Coronary artery (tissue), 2 donors: ENCODE measurements at regions not wholly inside any gene's neighbourhood (a gene's known extent, or its start where the extent isn't known, plus 50 kb on each side); places are given as distances from the start of the nearest gene placed in this dataset.
"Not testable (repeated sequence)": the region's sequence is repeated elsewhere in the genome, so short reads cannot be mapped to it uniquely, and the experiment has no call there.

ENCODE experiments used
- DNase-seq: peaks from one replicate; pipeline ENCODE4 v3.0.0-alpha.2; 2017; ENCODE audit warnings: low spot score
- H3K27ac ChIP-seq, 2 donors: fragments of 200-600 bp; sonication (generic); one replicate each; pipeline ENCODE4 v1.5.1; 2016 to 2019
- H3K4me3 ChIP-seq: fragments of 200-600 bp; sonication (generic); 2 replicates; pipeline ENCODE4 v1.5.1; 2016; ENCODE audit warnings: mild to moderate bottlenecking, moderate library complexity
- TF ChIP-seq, protein P1 (sequence below): fragments of 200-600 bp; sonication (generic); IDR thresholded peaks from one replicate; pipeline ENCODE4 v1.5.1; 2019; ENCODE audit warnings: antibody characterized with exemption

DNA sequence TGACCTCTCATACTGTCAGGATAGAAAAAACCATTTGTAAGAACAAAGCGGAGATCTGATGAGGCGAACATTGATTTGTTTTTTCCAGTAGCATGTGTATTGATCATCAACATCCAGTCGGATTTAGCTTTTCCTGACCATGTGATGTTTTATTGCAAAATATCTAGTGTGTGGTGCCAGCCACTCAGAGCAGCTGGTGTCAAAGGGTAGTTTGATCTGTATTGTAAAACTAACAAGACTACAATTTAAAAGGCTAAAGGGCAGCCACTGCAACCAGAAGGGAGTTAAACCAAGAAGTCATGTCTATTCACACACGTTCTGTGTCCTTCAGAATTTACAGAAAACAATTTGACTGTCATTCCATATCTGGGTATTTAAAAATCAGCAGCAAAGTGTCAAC lies 719.0 kb upstream of the FRG1 start:
- Histone ChIP-seq H3K27ac (no peak overlapping the region), H3K4me3 (no peak overlapping the region)
- TF ChIP-seq, protein P1, sequence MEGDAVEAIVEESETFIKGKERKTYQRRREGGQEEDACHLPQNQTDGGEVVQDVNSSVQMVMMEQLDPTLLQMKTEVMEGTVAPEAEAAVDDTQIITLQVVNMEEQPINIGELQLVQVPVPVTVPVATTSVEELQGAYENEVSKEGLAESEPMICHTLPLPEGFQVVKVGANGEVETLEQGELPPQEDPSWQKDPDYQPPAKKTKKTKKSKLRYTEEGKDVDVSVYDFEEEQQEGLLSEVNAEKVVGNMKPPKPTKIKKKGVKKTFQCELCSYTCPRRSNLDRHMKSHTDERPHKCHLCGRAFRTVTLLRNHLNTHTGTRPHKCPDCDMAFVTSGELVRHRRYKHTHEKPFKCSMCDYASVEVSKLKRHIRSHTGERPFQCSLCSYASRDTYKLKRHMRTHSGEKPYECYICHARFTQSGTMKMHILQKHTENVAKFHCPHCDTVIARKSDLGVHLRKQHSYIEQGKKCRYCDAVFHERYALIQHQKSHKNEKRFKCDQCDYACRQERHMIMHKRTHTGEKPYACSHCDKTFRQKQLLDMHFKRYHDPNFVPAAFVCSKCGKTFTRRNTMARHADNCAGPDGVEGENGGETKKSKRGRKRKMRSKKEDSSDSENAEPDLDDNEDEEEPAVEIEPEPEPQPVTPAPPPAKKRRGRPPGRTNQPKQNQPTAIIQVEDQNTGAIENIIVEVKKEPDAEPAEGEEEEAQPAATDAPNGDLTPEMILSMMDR, result no peak
- no peak for DNase-seq

DNA sequence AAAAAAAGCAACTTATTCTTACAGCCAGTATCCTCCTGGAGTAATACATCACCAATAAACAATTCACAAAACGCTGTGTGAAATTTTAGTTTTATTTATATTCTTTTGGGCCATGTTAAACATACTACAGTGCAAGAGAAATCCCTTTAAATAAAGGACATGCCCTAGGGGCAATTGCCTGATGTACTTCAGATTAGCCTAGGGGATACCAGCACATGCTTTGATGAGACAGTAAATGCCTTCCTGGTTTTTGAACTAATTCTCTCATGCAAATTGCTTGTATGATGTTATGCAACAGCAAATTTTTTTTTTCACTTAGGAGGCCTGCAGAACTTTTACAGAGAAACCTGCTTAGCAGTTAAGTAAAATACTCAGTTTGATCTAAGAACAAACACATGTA lies 711.9 kb upstream of the FRG1 start:
- TF ChIP-seq, protein P1, result no peak
- Histone ChIP-seq H3K27ac (no peak overlapping the region), H3K4me3 (no peak overlapping the region)
- DNase-seq, result no peak

DNA sequence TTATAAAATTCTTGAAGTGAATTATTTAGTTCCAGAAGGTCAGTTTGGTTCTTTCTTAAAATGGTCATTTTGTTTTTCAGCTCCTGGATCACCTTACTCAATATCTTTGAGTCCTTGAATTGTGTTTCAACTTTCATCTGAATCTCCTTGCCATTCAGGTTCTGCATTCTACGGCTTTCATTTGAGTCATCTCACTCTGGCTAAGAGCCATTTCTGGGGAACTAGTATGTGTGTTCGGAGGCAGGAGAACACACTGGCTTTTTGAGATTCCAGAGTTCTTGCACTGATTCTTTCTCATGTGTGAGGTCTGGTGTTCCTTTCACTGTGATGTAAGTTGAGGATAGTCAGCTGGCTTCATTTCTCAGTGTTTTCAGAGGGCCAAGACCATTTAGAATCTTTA lies 708.4 kb upstream of the FRG1 start:
- TF ChIP-seq, protein P1, result no peak
- Histone ChIP-seq H3K4me3 (no peak overlapping the region), H3K27ac (no peak overlapping the region)
- DNase-seq, result no peak

GRCh38 chr4:189233754-189234153 lies 706.9 kb upstream of the FRG1 start:
- DNase-seq, H3K4me3 ChIP-seq, H3K27ac ChIP-seq: not testable (repeated sequence)

DNA sequence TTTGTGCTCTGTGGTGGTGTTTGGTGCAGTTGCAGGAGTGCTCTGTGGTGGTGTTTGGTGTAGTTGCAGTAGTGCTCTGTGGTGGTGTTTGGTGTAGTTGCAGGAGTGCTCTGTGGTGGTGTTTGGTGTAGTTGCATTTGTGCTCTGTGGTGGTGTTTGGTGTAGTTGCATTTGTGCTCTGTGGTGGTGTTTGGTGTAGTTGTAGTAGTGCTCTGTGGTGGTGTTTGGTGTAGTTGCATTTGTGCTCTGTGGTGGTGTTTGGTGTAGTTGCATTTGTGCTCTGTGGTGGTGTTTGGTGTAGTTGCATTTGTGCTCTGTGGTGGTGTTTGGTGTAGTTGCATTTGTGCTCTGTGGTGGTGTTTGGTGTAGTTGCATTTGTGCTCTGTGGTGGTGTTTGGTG lies 705.7 kb upstream of the FRG1 start:
- H3K4me3 ChIP-seq, DNase-seq, H3K27ac ChIP-seq: not testable (repeated sequence)

- Histone ChIP-seq H3K27ac (no peak overlapping the region), H3K4me3 (no peak overlapping the region)
- DNase-seq, result no peak
- TF ChIP-seq, protein P1, result no peak
Observed at GRCh38 chr4:189235599-189235998, 705.1 kb upstream of the FRG1 start.

DNA sequence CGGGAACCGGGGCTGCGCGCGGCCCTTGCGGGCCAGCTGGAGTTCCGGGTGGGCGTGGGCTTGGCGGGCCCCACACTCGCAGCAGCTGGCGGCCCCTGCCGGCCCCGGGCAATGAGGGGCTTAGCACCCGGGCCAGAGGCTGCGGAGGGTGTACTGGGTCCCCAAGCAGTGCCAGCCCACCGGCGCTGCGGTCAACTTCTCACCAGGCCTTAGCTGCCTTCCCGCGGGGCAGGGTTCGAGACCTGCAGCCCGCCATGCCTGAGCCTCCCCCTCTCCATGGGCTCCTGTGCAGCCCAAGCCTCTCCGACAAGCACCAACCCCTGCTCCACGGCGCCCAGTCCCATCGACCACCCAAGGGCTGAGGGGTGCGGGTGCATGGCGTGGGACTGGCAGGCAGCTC lies 704.4 kb upstream of the FRG1 start:
- H3K4me3 ChIP-seq, H3K27ac ChIP-seq, DNase-seq: not testable (repeated sequence)

DNA sequence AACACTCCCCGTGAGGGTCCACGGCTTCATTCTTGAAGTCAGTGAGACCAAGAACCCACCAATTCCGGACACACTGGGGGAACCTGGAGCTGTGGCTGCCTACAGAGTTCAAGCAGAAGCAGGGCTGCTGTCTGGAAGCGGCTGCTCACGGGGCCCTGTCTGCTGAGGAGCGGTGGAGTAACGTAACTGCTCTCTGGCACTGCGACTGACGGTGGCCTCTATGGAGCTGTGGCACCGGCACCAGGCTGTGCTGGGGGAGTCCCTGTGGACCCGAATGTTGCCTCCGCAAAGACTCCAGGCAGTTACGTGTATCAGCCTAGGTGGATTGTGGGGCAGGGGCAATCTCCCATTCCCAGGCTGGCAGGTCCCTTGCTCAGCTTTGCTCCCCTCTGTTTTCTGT lies 703.3 kb upstream of the FRG1 start:
- DNase-seq, result no peak
- TF ChIP-seq, protein P1, result no peak

DNA sequence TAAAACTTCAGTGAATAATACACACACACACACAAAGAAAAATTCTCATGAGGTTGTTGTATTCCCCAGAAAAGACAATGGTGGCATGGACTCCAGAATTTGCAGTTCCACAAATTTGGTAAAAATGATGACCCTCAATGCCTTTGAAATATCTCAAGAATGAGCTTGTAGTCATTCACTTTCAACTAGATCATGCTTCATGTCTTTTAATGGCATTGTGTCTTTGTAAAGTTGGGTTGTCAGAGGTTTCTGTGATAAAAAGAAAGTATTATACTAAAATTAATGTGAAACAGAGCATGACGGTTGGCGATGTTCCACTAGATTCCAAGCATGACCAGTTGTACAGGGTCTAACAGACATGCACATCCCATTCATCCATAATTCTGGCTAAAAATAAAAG lies 685.0 kb upstream of the FRG1 start:
- no peak for DNase-seq
- TF ChIP-seq, protein P1, result no peak
- H3K27ac ChIP-seq, result no peak overlapping the region
- no peak overlapping the region for H3K4me3 ChIP-seq

More for the DNA sequence above, 703.3 kb upstream of the FRG1 start:
- no peak overlapping the region for H3K4me3 ChIP-seq
- H3K27ac ChIP-seq, result no peak overlapping the region
